H1 (cell line): ENCODE measurements at regions not wholly inside any gene's neighbourhood (a gene's known extent, or its start where the extent isn't known, plus 50 kb on each side); places are given as distances from the start of the nearest gene placed in this dataset.

ENCODE experiments used
- BCL11A ChIP-seq, 2 experiments: IDR thresholded peaks; one replicate each; pipeline ENCODE4 v1.6.1; 2011; ENCODE audit warnings: low read depth in 2 of 2, low read length in 2 of 2, mild to moderate bottlenecking in 2 of 2
- KDM1A ChIP-seq: fragments of 200-600, 300-600 bp; sonication (generic); IDR thresholded peaks from 2 replicates; pipeline ENCODE4 v1.7.1; 2016; ENCODE audit warnings: mild to moderate bottlenecking, low read length, borderline replicate concordance
- KDM5A ChIP-seq: fragments of 200-600 bp; IDR thresholded peaks from 2 replicates; pipeline ENCODE4 v1.7.1; 2012; ENCODE audit warnings: mild to moderate bottlenecking, low read length, inconsistent platforms, mixed read lengths
- NRF1 ChIP-seq: IDR thresholded peaks from 2 replicates; pipeline ENCODE4 v1.6.1; 2011; ENCODE audit warnings: mild to moderate bottlenecking, low read depth, low read length, improper control_type of control experiment
- TF ChIP-seq, protein P1 (sequence below): IDR thresholded peaks from 2 replicates; pipeline ENCODE4 v1.6.1; 2012; ENCODE audit warnings: low read length, inconsistent platforms

DNA sequence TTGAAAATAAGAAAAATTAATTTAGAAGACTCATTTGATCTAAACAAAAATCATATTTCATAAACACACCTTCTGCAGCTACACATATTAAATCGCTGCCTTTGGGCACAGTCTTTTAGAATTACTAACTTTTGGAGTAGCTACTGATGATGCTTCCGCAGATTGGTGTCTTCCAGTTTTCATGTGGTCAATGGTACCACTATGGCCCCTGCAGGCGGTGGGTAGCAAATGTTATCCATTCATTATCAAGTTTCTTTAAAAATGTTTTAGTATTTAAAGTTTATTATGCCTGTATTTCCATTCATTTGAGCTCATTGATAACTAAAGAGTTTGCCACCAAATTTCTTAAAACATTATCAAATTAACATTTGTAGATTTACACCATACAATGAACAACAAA is 122.9 kb upstream of the GRAMD2B start (continued):
- TF ChIP-seq, protein P1, sequence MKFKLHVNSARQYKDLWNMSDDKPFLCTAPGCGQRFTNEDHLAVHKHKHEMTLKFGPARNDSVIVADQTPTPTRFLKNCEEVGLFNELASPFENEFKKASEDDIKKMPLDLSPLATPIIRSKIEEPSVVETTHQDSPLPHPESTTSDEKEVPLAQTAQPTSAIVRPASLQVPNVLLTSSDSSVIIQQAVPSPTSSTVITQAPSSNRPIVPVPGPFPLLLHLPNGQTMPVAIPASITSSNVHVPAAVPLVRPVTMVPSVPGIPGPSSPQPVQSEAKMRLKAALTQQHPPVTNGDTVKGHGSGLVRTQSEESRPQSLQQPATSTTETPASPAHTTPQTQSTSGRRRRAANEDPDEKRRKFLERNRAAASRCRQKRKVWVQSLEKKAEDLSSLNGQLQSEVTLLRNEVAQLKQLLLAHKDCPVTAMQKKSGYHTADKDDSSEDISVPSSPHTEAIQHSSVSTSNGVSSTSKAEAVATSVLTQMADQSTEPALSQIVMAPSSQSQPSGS, result no peak
- TF ChIP-seq KDM1A (no peak), NRF1 (no peak), KDM5A (no peak), BCL11A (IDR thresholded peaks at IDR 0.05; ENCODE audit: low read depth in 2 of 2, low read length in 2 of 2) (no peak)
- TF ChIP-seq, all 59 proteins: peak for 2
